ENCODE measurements at regions not wholly inside any gene's neighbourhood (a gene's known extent, or its start where the extent isn't known, plus 50 kb on each side); places are given as distances from the start of the nearest gene placed in this dataset.
"Not testable (repeated sequence)": the region's sequence is repeated elsewhere in the genome, so short reads cannot be mapped to it uniquely, and the experiment has no call there.

DNA sequence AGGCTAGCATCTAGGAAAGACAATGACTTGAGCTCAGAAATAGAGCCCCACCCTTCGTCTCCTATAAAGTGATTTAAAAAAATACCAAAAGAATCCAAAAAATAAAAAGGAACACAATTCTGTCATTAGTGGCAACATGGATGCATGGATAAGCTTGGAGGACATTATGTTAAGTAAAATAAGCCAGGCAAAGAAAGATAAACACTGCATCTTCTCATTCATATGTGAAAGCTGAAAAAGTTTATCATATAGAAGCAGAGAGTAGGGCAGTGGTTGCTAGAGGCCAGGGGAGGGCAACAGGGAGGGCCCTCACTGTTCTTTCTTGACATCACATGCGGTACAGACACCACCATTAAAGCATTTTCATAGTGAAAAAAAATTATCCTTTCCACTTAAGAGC lies 220.9 kb upstream of the TRPC7 start:
- TF ChIP-seq, protein P1, sequence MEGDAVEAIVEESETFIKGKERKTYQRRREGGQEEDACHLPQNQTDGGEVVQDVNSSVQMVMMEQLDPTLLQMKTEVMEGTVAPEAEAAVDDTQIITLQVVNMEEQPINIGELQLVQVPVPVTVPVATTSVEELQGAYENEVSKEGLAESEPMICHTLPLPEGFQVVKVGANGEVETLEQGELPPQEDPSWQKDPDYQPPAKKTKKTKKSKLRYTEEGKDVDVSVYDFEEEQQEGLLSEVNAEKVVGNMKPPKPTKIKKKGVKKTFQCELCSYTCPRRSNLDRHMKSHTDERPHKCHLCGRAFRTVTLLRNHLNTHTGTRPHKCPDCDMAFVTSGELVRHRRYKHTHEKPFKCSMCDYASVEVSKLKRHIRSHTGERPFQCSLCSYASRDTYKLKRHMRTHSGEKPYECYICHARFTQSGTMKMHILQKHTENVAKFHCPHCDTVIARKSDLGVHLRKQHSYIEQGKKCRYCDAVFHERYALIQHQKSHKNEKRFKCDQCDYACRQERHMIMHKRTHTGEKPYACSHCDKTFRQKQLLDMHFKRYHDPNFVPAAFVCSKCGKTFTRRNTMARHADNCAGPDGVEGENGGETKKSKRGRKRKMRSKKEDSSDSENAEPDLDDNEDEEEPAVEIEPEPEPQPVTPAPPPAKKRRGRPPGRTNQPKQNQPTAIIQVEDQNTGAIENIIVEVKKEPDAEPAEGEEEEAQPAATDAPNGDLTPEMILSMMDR (IDR thresholded peaks at IDR 0.05; ENCODE audit: control extremely low read depth, extremely low read depth), result no peak
- no peak overlapping the region for H3K27ac ChIP-seq (ENCODE audit: low read depth in 1 of 2, low read length in 1 of 2)
- no peaks in the 10 kb centered on the region for H3K27me3 ChIP-seq (ENCODE audit: control insufficient read depth in 3 of 3, insufficient read depth in 3 of 3, low read length in 2 of 3)
- no peak overlapping the region for H3K9ac ChIP-seq (ENCODE audit: insufficient read depth in 1 of 2, low read length in 2 of 2)
- H3K4me3 ChIP-seq, result no peak overlapping the region
- DNase-seq, result no peak
- H3K9me3 ChIP-seq (ENCODE audit: control insufficient read depth in 4 of 4, insufficient read depth in 3 of 4, low read length in 3 of 4), result no peaks in the 10 kb centered on the region
- H3K36me3 ChIP-seq (ENCODE audit: control insufficient read depth in 4 of 4, insufficient read depth in 4 of 4, low read length in 4 of 4), result no peaks in the 10 kb centered on the region
- H3K4me1 ChIP-seq (ENCODE audit: control insufficient read depth in 5 of 5, insufficient read depth in 5 of 5, low read length in 5 of 5), result no peaks in the 10 kb centered on the region
- WGBS, 2 donors, result 76 to 82% methylated on average over 2 of the region's 2 CpGs
- no peak for ATAC-seq (ENCODE audit: insufficient read depth, low FRiP score)

DNA sequence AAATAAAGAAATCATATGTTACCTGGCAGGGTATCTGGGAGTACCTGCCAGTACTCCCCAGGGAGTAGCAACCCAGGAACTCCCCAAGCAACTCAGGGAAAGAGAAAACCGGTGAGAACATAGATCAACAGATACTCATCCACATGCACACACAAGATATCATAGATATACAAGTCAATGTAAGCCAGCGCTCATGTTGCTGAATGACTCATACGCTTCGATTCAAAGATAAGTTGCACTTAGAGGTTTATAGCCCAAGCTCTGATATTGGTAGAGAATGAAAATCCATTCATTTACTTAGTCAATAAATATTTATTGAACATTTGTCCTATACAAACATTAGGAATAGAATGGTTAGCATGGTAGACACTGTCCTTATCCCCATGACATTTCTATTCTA lies 219.1 kb upstream of the TRPC7 start:
- WGBS, 2 donors, result 90 to 91% methylated on average over 4 of the region's 4 CpGs
- Histone ChIP-seq H3K9me3 (ENCODE audit: control insufficient read depth in 4 of 4, insufficient read depth in 3 of 4, low read length in 3 of 4) (no peaks in the 10 kb centered on the region), H3K4me3 (no peak overlapping the region), H3K36me3 (ENCODE audit: control insufficient read depth in 4 of 4, insufficient read depth in 4 of 4, low read length in 4 of 4) (no peaks in the 10 kb centered on the region), H3K27ac (ENCODE audit: low read depth in 1 of 2, low read length in 1 of 2) (no peak overlapping the region), H3K9ac (ENCODE audit: insufficient read depth in 1 of 2, low read length in 2 of 2) (no peak overlapping the region), H3K27me3 (ENCODE audit: control insufficient read depth in 3 of 3, insufficient read depth in 3 of 3, low read length in 2 of 3) (no peaks in the 10 kb centered on the region), H3K4me1 (ENCODE audit: control insufficient read depth in 5 of 5, insufficient read depth in 5 of 5, low read length in 5 of 5) (no peaks in the 10 kb centered on the region)
- TF ChIP-seq, protein P1 (IDR thresholded peaks at IDR 0.05; ENCODE audit: control extremely low read depth, extremely low read depth), result no peak
- DNase-seq (no peak), ATAC-seq (ENCODE audit: insufficient read depth, low FRiP score) (no peak)

DNA sequence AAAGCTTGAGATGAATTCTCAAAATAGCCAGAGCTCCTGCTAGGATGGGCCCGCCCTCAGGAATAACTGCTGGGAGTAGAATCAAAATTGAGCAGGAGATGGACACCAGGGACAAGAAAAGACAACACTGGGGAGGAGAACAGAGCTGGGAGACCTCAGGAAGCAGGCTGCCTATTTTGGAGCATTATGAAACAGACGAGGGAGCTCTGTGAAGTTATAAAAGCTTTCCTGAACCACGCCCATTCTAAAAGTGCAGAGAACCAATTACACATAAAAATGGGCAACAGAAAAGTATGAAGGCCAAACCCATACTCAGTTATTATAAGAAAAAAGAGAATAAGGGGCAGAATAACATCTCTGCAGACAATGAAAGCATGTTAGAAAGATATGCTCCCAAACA lies 213.9 kb upstream of the TRPC7 start:
- TF ChIP-seq, protein P1 (IDR thresholded peaks at IDR 0.05; ENCODE audit: control extremely low read depth, extremely low read depth), result no peak

DNA sequence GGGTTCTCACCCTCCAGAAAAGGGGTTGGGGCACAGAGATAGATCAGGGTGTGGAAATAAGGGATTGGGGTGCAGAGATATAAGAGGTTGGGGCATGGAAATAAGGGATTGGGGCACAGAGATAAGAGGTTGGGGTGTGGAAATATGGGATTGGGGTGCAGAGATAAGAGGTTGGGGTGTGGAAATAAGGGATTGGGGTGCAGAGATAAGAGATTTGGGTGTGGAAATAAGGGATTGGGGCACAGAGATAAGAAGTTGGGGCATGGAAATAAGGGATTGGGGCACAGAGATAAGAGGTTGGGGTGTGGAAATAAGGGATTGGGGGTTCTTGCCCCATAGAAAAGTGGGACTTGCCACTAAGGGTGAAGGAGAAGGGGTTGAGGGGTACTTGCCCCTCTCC lies 204.5 kb upstream of the TRPC7 start:
- H3K9me3 ChIP-seq (ENCODE audit: control insufficient read depth in 4 of 4, insufficient read depth in 3 of 4, low read length in 3 of 4); DNase-seq; H3K27ac ChIP-seq (ENCODE audit: low read depth in 1 of 2, low read length in 1 of 2); H3K4me3 ChIP-seq; H3K27me3 ChIP-seq (ENCODE audit: control insufficient read depth in 3 of 3, insufficient read depth in 3 of 3, low read length in 2 of 3); ATAC-seq (ENCODE audit: insufficient read depth, low FRiP score); H3K36me3 ChIP-seq (ENCODE audit: control insufficient read depth in 4 of 4, insufficient read depth in 4 of 4, low read length in 4 of 4); H3K9ac ChIP-seq (ENCODE audit: insufficient read depth in 1 of 2, low read length in 2 of 2); H3K4me1 ChIP-seq (ENCODE audit: control insufficient read depth in 5 of 5, insufficient read depth in 5 of 5, low read length in 5 of 5): not testable (repeated sequence)

More for the DNA sequence above, 213.9 kb upstream of the TRPC7 start:
- 62 to 65% methylated on average over 3 of the region's 3 CpGs for WGBS, 2 donors
- Histone ChIP-seq H3K4me1 (ENCODE audit: control insufficient read depth in 5 of 5, insufficient read depth in 5 of 5, low read length in 5 of 5) (no peaks in the 10 kb centered on the region), H3K27ac (ENCODE audit: low read depth in 1 of 2, low read length in 1 of 2) (no peak overlapping the region), H3K4me3 (no peak overlapping the region), H3K9me3 (ENCODE audit: control insufficient read depth in 4 of 4, insufficient read depth in 3 of 4, low read length in 3 of 4) (peaks cover 0 to 4% (median 0%) of the 10 kb centered on the region in 4 donors), H3K36me3 (ENCODE audit: control insufficient read depth in 4 of 4, insufficient read depth in 4 of 4, low read length in 4 of 4) (no peaks in the 10 kb centered on the region), H3K9ac (ENCODE audit: insufficient read depth in 1 of 2, low read length in 2 of 2) (no peak overlapping the region), H3K27me3 (ENCODE audit: control insufficient read depth in 3 of 3, insufficient read depth in 3 of 3, low read length in 2 of 3) (no peaks in the 10 kb centered on the region)
- ATAC-seq (ENCODE audit: insufficient read depth, low FRiP score), result no peak
- no peak for DNase-seq

DNA sequence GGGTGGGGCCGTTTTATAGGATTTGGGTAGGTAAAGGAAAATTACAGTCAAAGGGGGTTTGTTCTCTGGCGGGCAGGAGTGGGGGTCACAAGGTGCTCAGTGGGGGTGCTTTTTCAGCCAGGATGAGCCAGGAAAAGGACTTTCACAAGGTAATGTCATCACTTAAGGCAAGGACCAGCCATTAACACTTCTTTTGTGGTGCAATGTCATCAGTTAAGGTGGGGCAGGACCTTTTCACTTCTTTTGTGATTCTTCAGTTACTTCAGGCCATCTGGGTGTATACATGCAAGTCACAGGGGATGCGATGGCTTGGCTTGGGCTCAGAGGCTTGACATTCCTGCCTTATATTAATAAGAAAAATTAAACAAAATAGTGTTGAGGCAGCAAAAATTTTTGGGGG lies 200.1 kb upstream of the TRPC7 start:
- H3K4me1 ChIP-seq (ENCODE audit: control insufficient read depth in 5 of 5, insufficient read depth in 5 of 5, low read length in 5 of 5); ATAC-seq (ENCODE audit: insufficient read depth, low FRiP score); H3K27me3 ChIP-seq (ENCODE audit: control insufficient read depth in 3 of 3, insufficient read depth in 3 of 3, low read length in 2 of 3); DNase-seq; H3K27ac ChIP-seq (ENCODE audit: low read depth in 1 of 2, low read length in 1 of 2); H3K9me3 ChIP-seq (ENCODE audit: control insufficient read depth in 4 of 4, insufficient read depth in 3 of 4, low read length in 3 of 4); H3K9ac ChIP-seq (ENCODE audit: insufficient read depth in 1 of 2, low read length in 2 of 2); H3K4me3 ChIP-seq; H3K36me3 ChIP-seq (ENCODE audit: control insufficient read depth in 4 of 4, insufficient read depth in 4 of 4, low read length in 4 of 4): not testable (repeated sequence)
- 64 to 76% methylated on average over 3 of the region's 3 CpGs for WGBS, 2 donors

DNA sequence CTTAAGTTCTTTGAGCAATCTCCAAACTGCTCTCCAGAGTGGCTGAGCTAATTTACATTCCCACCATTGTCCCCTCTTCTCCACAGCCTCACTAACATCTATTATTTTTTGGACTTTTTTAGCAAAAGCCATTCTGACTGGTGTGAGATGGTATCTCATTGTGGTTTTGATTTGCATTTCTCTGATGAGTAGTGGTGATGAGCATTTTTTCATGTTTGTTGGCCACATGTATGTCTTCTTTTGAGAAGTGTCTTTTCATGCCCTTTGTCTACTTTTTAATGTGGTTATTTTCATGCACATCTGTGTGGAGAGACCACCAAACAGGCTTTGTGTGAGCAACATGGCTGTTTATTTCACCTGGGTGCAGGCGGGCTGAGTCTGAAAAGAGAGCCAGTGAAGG lies 199.7 kb upstream of the TRPC7 start:
- DNase-seq; H3K4me3 ChIP-seq; ATAC-seq (ENCODE audit: insufficient read depth, low FRiP score); H3K9me3 ChIP-seq (ENCODE audit: control insufficient read depth in 4 of 4, insufficient read depth in 3 of 4, low read length in 3 of 4); H3K9ac ChIP-seq (ENCODE audit: insufficient read depth in 1 of 2, low read length in 2 of 2); H3K36me3 ChIP-seq (ENCODE audit: control insufficient read depth in 4 of 4, insufficient read depth in 4 of 4, low read length in 4 of 4); H3K27me3 ChIP-seq (ENCODE audit: control insufficient read depth in 3 of 3, insufficient read depth in 3 of 3, low read length in 2 of 3); H3K4me1 ChIP-seq (ENCODE audit: control insufficient read depth in 5 of 5, insufficient read depth in 5 of 5, low read length in 5 of 5); H3K27ac ChIP-seq (ENCODE audit: low read depth in 1 of 2, low read length in 1 of 2): not testable (repeated sequence)
- WGBS, 2 donors, result 82 to 93% methylated on average over 1 of the region's 1 CpG
